ENCODE measurements at regions not wholly inside any gene's neighbourhood (a gene's known extent, or its start where the extent isn't known, plus 50 kb on each side); places are given as distances from the start of the nearest gene placed in this dataset.

GRCh38 chr2:156867201-156867600 lies 390.3 kb upstream of the GALNT5 start (continued):
- TF ChIP-seq FOXJ3 (CRISPR knock-in tag; IDR thresholded peaks at IDR 0.05; ENCODE audit: borderline replicate concordance) = no peak
- TF ChIP-seq STAT6 (CRISPR knock-in tag; IDR thresholded peaks at IDR 0.05; ENCODE audit: borderline replicate concordance) = no peak
- TF ChIP-seq KIAA2018 (CRISPR knock-in tag; IDR thresholded peaks at IDR 0.05; ENCODE audit: borderline replicate concordance) = no peak
- no peak for TF ChIP-seq ZNF839 (CRISPR knock-in tag; IDR thresholded peaks at IDR 0.05; ENCODE audit: borderline replicate concordance)
- TF ChIP-seq NR2F6 (IDR thresholded peaks at IDR 0.05) = no peak
- no peak for TF ChIP-seq NR2F6 (CRISPR knock-in tag; IDR thresholded peaks at IDR 0.05)
- TF ChIP-seq LBX2 (CRISPR knock-in tag; IDR thresholded peaks at IDR 0.05; ENCODE audit: borderline replicate concordance) = no peak
- no peak for TF ChIP-seq ZMYM2 (CRISPR knock-in tag; IDR thresholded peaks at IDR 0.05)
- TF ChIP-seq MTERF4 (CRISPR knock-in tag; IDR thresholded peaks at IDR 0.05) = no peak
- TF ChIP-seq ZNF720 (CRISPR knock-in tag; IDR thresholded peaks at IDR 0.05) = no peak
- no peak for TF ChIP-seq GLMP (CRISPR knock-in tag; IDR thresholded peaks at IDR 0.05; ENCODE audit: borderline replicate concordance)
- TF ChIP-seq NR0B2 (CRISPR knock-in tag; IDR thresholded peaks at IDR 0.05) = no peak
- TF ChIP-seq EEA1 (CRISPR knock-in tag; IDR thresholded peaks at IDR 0.05; ENCODE audit: borderline replicate concordance) = no peak

Measured in HepG2 (cell line).